Pancreas (tissue), 10 donors: ENCODE measurements at regions not wholly inside any gene's neighbourhood (a gene's known extent, or its start where the extent isn't known, plus 50 kb on each side); places are given as distances from the start of the nearest gene placed in this dataset.

Experiments used
- ATAC-seq, 4 donors: fragments of 200-7000 bp; cut with Tn5 transposase; one replicate each; pipeline versions ENCODE4 v1.8.0 to v1.9.1; 2020; ENCODE audit warnings: mild to moderate bottlenecking in 4 of 4, moderate library complexity in 4 of 4
- DNase-seq, 6 donors: peaks; one replicate each; pipeline ENCODE4 v3.0.0-alpha.2; 2020
- FAIRE-seq: peaks from 2 replicates; lab custom pipeline; 2012; peaks lifted over from hg19 to GRCh38; lab: Jason Lieb, UNC
- H3K27ac ChIP-seq, 4 donors: fragments of 200-600 bp; sonication (generic); 1 replicate in 3 of 4; 2 replicates in 1 of 4; pipeline versions ENCODE4 v1.5.0 to v1.8.0; 2020
- H3K27me3 ChIP-seq, 4 donors: fragments of 200-600 bp; one replicate each; pipeline ENCODE4 v1.8.0; 2021
- H3K36me3 ChIP-seq, 3 donors: fragments of 200-600 bp; sonication (generic) in 1 of 3; one replicate each; pipeline versions ENCODE4 v1.5.0 to v1.8.0; 2020 to 2021
- H3K4me1 ChIP-seq, 3 donors: fragments of 200-600 bp; one replicate each; pipeline ENCODE4 v1.8.0; 2021
- H3K4me3 ChIP-seq, 4 donors: fragments of 200-600 bp; sonication (generic) in 2 of 4; one replicate each; pipeline versions ENCODE4 v1.5.0 to v1.8.0; 2020 to 2021
- H3K9me3 ChIP-seq, 4 donors: fragments of 200-600 bp; one replicate each; pipeline ENCODE4 v1.8.0; 2021
- CTCF ChIP-seq, 4 donors: fragments of 200-600 bp; sonication (generic) in 3 of 4; IDR thresholded peaks; one replicate each; pipeline versions ENCODE4 v1.5.0 to v1.8.0; 2021; ENCODE audit warnings: antibody characterized with exemption in 4 of 4
- WGBS, 2 donors: extraction: QIAGEN DNeasy Blood & Tissue Kit; methylation state at CpG; one replicate each; pipeline ENCODE4 v1.1.7; 2013; 5-methylcytosine and 5-hydroxymethylcytosine counted together
- intact Hi-C, 3 donors: fragments of 100-400 bp; cut with DNase I; formaldehyde crosslinking; loops; one replicate each; pipeline versions ENCODE4 v1.11.1 to v1.14.2; 2022
- donor health status: healthy with polysubstance abuse.
- donor health status: DM: no; HTN: no; CAD: no; lungs with moderate emphysema.
- donor health status: DM: no; HTN: no; CAD: no.
- donor health status: control.
- donor health status: control.
- donor health status: Bipolar disorder and iron deficiency.
- donor health status: DM: yes; HTN: yes; CAD: no.
- donor health status: DM: no; HTN: no; CAD: no.
- donor health status: DM: no; HTN: no; CAD: no.
- donor health status: DM: yes; HTN: yes; CAD: no.

- H3K27me3 ChIP-seq: no peaks in the 10 kb centered on the region
- ATAC-seq (no peak), DNase-seq (no peak), FAIRE-seq (no peak)
- WGBS, 2 donors: 13 to 19% methylated on average over 1 of the region's 1 CpG
- no peak overlapping the region for H3K4me3 ChIP-seq
- no peaks in the 10 kb centered on the region for H3K9me3 ChIP-seq
- H3K4me1 ChIP-seq: no peaks in the 10 kb centered on the region
- intact Hi-C loops: no loop called here
- no peaks in the 10 kb centered on the region for H3K36me3 ChIP-seq
- H3K27ac ChIP-seq: no peak overlapping the region
- no peak for TF ChIP-seq CTCF (IDR thresholded peaks at IDR 0.05)
Measured at GRCh38 chr11:29959488-29959887, 57.3 kb downstream of the KCNA4 start.

- no peak for ATAC-seq
- Histone ChIP-seq H3K27me3 (no peaks in the 10 kb centered on the region), H3K27ac (no peak overlapping the region), H3K4me3 (no peak overlapping the region), H3K36me3 (no peaks in the 10 kb centered on the region), H3K9me3 (no peaks in the 10 kb centered on the region), H3K4me1 (no peaks in the 10 kb centered on the region)
- intact Hi-C loops: no loop called here
- no peak for TF ChIP-seq CTCF (IDR thresholded peaks at IDR 0.05)
- WGBS, 2 donors: 11 to 13% methylated on average over 4 of the region's 4 CpGs
- no peak for FAIRE-seq
- no peak for DNase-seq
Measured at GRCh38 chr11:29957431-29957830, 59.4 kb downstream of the KCNA4 start.

- DNase-seq (no peak), ATAC-seq (no peak), FAIRE-seq (no peak)
- Histone ChIP-seq H3K4me3 (no peak overlapping the region), H3K36me3 (no peaks in the 10 kb centered on the region), H3K9me3 (no peaks in the 10 kb centered on the region), H3K27ac (no peak overlapping the region), H3K27me3 (no peaks in the 10 kb centered on the region), H3K4me1 (no peaks in the 10 kb centered on the region)
- 60 to 65% methylated on average over 2 of the region's 2 CpGs for WGBS, 2 donors
- intact Hi-C loops: no loop called here
- TF ChIP-seq CTCF (IDR thresholded peaks at IDR 0.05): no peak
Measured at GRCh38 chr11:29956076-29956556, 60.7 kb downstream of the KCNA4 start.

DNA sequence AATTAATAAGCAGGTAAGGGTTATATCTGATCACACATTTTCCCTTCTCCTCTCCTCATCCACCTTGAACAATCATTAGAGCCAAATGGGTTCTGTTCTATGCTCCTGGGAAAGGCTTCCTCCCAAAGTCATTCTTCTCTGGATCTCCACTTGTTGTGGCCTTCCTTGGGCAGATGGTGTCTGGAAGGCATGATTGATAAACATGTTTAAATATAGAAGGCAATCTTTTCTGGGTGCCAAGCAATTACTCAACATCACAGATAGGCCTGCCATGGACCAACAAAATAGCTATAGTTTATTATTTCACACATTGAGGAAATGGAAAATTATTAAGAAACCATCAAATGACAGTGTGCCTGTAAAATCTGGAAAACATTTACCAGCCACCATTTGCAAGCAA lies 73.5 kb downstream of the KCNA4 start:
- Histone ChIP-seq H3K36me3 (no peaks in the 10 kb centered on the region), H3K9me3 (no peaks in the 10 kb centered on the region), H3K27ac (no peak overlapping the region), H3K4me1 (no peaks in the 10 kb centered on the region), H3K27me3 (no peaks in the 10 kb centered on the region), H3K4me3 (no peak overlapping the region)
- ATAC-seq: no peak
- no peak for FAIRE-seq
- DNase-seq: no peak
- TF ChIP-seq CTCF (IDR thresholded peaks at IDR 0.05): no peak
- intact Hi-C loops: no loop called here

DNA sequence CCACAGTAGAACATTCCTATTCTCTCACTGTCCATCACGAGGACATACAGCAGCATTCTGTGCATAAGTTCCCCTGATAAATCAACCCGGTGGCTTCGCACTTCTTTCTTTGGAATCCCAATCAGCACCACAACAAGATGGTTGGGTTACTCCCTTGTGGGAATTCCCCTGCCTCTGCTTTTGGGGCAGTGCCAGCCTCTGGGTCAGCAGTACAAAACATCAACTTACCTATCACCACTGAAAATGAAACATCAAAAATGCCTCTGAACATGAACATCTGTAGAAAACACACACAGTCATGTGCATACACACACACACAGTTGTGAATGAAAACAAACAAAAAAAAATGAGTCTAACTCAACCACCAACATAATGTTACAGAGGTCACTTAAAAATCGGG lies 79.3 kb downstream of the KCNA4 start:
- Histone ChIP-seq H3K4me3 (no peak overlapping the region), H3K4me1 (no peaks in the 10 kb centered on the region), H3K36me3 (no peaks in the 10 kb centered on the region), H3K27me3 (no peaks in the 10 kb centered on the region), H3K9me3 (no peaks in the 10 kb centered on the region), H3K27ac (no peak overlapping the region)
- ATAC-seq: no peak
- 52 to 75% methylated on average over 4 of the region's 4 CpGs for WGBS, 2 donors
- TF ChIP-seq CTCF (IDR thresholded peaks at IDR 0.05): no peak
- intact Hi-C loops: no loop called here
- no peak for FAIRE-seq
- DNase-seq: no peak
